ENCODE measurements at regions not wholly inside any gene's neighbourhood (a gene's known extent, or its start where the extent isn't known, plus 50 kb on each side); places are given as distances from the start of the nearest gene placed in this dataset.

GRCh38 chr4:59612235-59612634, 1587.9 kb upstream of the ADGRL3 start (continued):
- no peak for TF ChIP-seq CTBP2 (IDR thresholded peaks at IDR 0.05; ENCODE audit: borderline replicate concordance, insufficient read depth, insufficient read length, low read length)
- TF ChIP-seq CHD1 (IDR thresholded peaks at IDR 0.05; ENCODE audit: low read depth, low read length), result no peak
- no peak for TF ChIP-seq RXRA (IDR thresholded peaks at IDR 0.05; ENCODE audit: insufficient read depth, low read depth, low read length)
